Dermis blood vessel endothelial cell (primary cell): ENCODE measurements at regions not wholly inside any gene's neighbourhood (a gene's known extent, or its start where the extent isn't known, plus 50 kb on each side); places are given as distances from the start of the nearest gene placed in this dataset.

Experiments
- DNase-seq: peaks from one replicate; pipeline ENCODE4 v3.0.0; 2010

GRCh38 chr10:62719061-62719460 lies 85.5 kb upstream of the ADO start:
- no peak for DNase-seq

- no peak for DNase-seq
Observed at GRCh38 chr10:62721687-62722086, 82.8 kb upstream of the ADO start.

GRCh38 chr10:62723375-62723774 lies 81.1 kb upstream of the ADO start:
- no peak for DNase-seq

- DNase-seq, result no peak
Observed at GRCh38 chr10:62724465-62724864, 80.1 kb upstream of the ADO start.

- DNase-seq, result no peak
Observed at GRCh38 chr10:62726142-62726541, 78.4 kb upstream of the ADO start.

- DNase-seq, result no peak
Observed at GRCh38 chr10:62726638-62727037, 77.9 kb upstream of the ADO start.

GRCh38 chr10:62727934-62728333 lies 76.6 kb upstream of the ADO start:
- DNase-seq, result no peak

GRCh38 chr10:62728479-62728878 lies 76.0 kb upstream of the ADO start:
- DNase-seq, result no peak

GRCh38 chr10:62732841-62733653 lies 71.5 kb upstream of the ADO start:
- DNase-seq, result no peak

GRCh38 chr10:62733654-62734293 lies 70.7 kb upstream of the ADO start:
- DNase-seq, result no peak

GRCh38 chr10:62734781-62735463 lies 69.6 kb upstream of the ADO start:
- no peak for DNase-seq

GRCh38 chr10:62735464-62736167 lies 68.9 kb upstream of the ADO start:
- no peak for DNase-seq

GRCh38 chr10:62736168-62736546 lies 68.4 kb upstream of the ADO start:
- DNase-seq, result no peak

- no peak for DNase-seq
Observed at GRCh38 chr10:62738916-62739315, 65.6 kb upstream of the ADO start.

GRCh38 chr10:62740885-62741745 lies 63.4 kb upstream of the ADO start:
- DNase-seq, result no peak

GRCh38 chr10:62741996-62742395 lies 62.5 kb upstream of the ADO start:
- DNase-seq, result no peak

GRCh38 chr10:62742536-62743061 lies 61.9 kb upstream of the ADO start:
- DNase-seq, result no peak

GRCh38 chr10:62744136-62744535 lies 60.4 kb upstream of the ADO start:
- no peak for DNase-seq

- no peak for DNase-seq
Observed at GRCh38 chr10:62745581-62745980, 58.9 kb upstream of the ADO start.

- no peak for DNase-seq
Observed at GRCh38 chr10:62746951-62747729, 57.4 kb upstream of the ADO start.

GRCh38 chr10:62748386-62748785 lies 56.1 kb upstream of the ADO start:
- no peak for DNase-seq
